A549 (cell line): ENCODE measurements at regions not wholly inside any gene's neighbourhood (a gene's known extent, or its start where the extent isn't known, plus 50 kb on each side); places are given as distances from the start of the nearest gene placed in this dataset.

Experiments used
- ATAC-seq, 2 experiments: fragments of 200-7000 bp in 1 of 2; fragments of >200 bp in 1 of 2; cut with Nextera tagmentation in 1 of 2; cut with Tn5 transposase in 1 of 2; 3 replicates each; pipeline versions ENCODE4 v1.8.0 to v1.9.1; 2018 to 2020; ENCODE audit warnings: mild to moderate bottlenecking in 1 of 2, moderate library complexity in 1 of 2
- CTCF ChIA-PET: fragments of 300-600 bp; sonication (Branson Sonifier 250); formaldehyde crosslinking; extraction: SDS; loops from one replicate; lab custom pipeline; 2021; ENCODE audit warnings: antibody characterized with exemption, inconsistent platforms; lab: Yijun Ruan, JAX
- POLR2A ChIA-PET: fragments of 350-600 bp; formaldehyde crosslinking; extraction: SDS; loops from one replicate; lab custom pipeline; 2021; ENCODE audit warnings: antibody characterized with exemption, inconsistent platforms; lab: Yijun Ruan, JAX
- DNase-seq, 2 experiments: peaks; one replicate each; pipeline versions ENCODE4 v3.0.0 to v3.0.0-alpha.2; 2011 to 2016; ENCODE audit warnings: low read depth in 1 of 2, low spot score in 1 of 2
- FAIRE-seq: peaks from 2 replicates; lab custom pipeline; 2011; peaks lifted over from hg19 to GRCh38; lab: Jason Lieb, UNC
- H3K27ac ChIP-seq, 2 experiments: fragments of >200 bp; sonication (Bioruptor Twin); formaldehyde crosslinking; 3 replicates each; pipeline ENCODE4 v1.5.1; 2016 to 2017
- H3K4me1 ChIP-seq: fragments of >200 bp; sonication (Bioruptor Twin); formaldehyde crosslinking; 3 replicates; pipeline ENCODE4 v1.6.1; 2016
- H3K4me2 ChIP-seq: fragments of >200 bp; sonication (Bioruptor Twin); formaldehyde crosslinking; 3 replicates; pipeline ENCODE4 v1.6.1; 2016
- H3K4me3 ChIP-seq: fragments of >200 bp; sonication (Bioruptor Twin); formaldehyde crosslinking; 3 replicates; pipeline ENCODE4 v1.5.1; 2016
- H3K9me3 ChIP-seq: fragments of >200 bp; sonication (Bioruptor Twin); formaldehyde crosslinking; 3 replicates; pipeline ENCODE4 v1.6.1; 2016
- BHLHE40 ChIP-seq: IDR thresholded peaks from 2 replicates; pipeline ENCODE4 v1.6.1; 2012; ENCODE audit warnings: low read depth, low read length, inconsistent platforms
- CBX2 ChIP-seq: fragments of 200-600 bp; sonication (generic); IDR thresholded peaks from 2 replicates; pipeline ENCODE4 v1.6.1; 2016; ENCODE audit warnings: low read depth, mild to moderate bottlenecking, borderline replicate concordance
- EP300 ChIP-seq, 2 experiments: fragments of >200 bp; sonication (Bioruptor Twin); formaldehyde crosslinking; IDR thresholded peaks; 2 replicates in 1 of 2; 3 replicates in 1 of 2; pipeline ENCODE4 v1.6.1; 2016 to 2017
- MAFK ChIP-seq: fragments of 450-650 bp; IDR thresholded peaks from 2 replicates; pipeline ENCODE4 v1.6.1; 2014; ENCODE audit not compliant: partially characterized antibody
- MYC ChIP-seq: IDR thresholded peaks from 2 replicates; pipeline ENCODE4 v1.6.1; 2012; ENCODE audit warnings: mild to moderate bottlenecking, inconsistent platforms, low read length, improper control_type of control experiment, borderline replicate concordance
- POLR2A ChIP-seq: IDR thresholded peaks from 2 replicates; pipeline ENCODE4 v1.6.1; 2012; ENCODE audit warnings: mild to moderate bottlenecking, low read length
- POLR2AphosphoS2 ChIP-seq: conservative IDR thresholded peaks from 2 replicates; pipeline ENCODE4 v1.6.1; 2012; ENCODE audit warnings: low read length, improper control_type of control experiment, inconsistent platforms
- RAD21 ChIP-seq, 2 experiments: fragments of >200 bp in 1 of 2; sonication (Bioruptor Twin) in 1 of 2; formaldehyde crosslinking in 1 of 2; IDR thresholded peaks in 1 of 2; conservative IDR thresholded peaks in 1 of 2; 2 replicates in 1 of 2; 3 replicates in 1 of 2; pipeline ENCODE4 v1.6.1; 2012 to 2018; ENCODE audit warnings: inconsistent platforms in 1 of 2
- REST ChIP-seq: fragments of 200-600 bp; sonication (generic); IDR thresholded peaks from 2 replicates; pipeline ENCODE4 v1.6.1; 2016; ENCODE audit warnings: antibody characterized with exemption, mild to moderate bottlenecking, moderate library complexity
- RNF2 ChIP-seq: fragments of 200-600 bp; sonication (generic); IDR thresholded peaks from 2 replicates; pipeline ENCODE4 v1.6.1; 2016; ENCODE audit warnings: low read depth, mild to moderate bottlenecking, antibody characterized with exemption, moderate library complexity, borderline replicate concordance
- SREBF2 ChIP-seq: fragments of 450-650 bp; IDR thresholded peaks from 2 replicates; pipeline ENCODE4 v1.6.1; 2014; ENCODE audit warnings: mild to moderate bottlenecking, moderate library complexity
- ZSCAN20 ChIP-seq: fragments of 250-450 bp; sonication (Bioruptor Pico); IDR thresholded peaks from 2 replicates; pipeline ENCODE4 v1.8.0; 2022; ENCODE audit warnings: mild to moderate bottlenecking, moderate library complexity
- WGBS: methylation state at CpG from one replicate; pipeline ENCODE4 v1.1.6; 2017; ENCODE audit errors: missing lambda C conversion rate; 5-methylcytosine and 5-hydroxymethylcytosine counted together
- TF ChIP-seq, protein P1 (sequence below): fragments of 250-450 bp; sonication (Bioruptor Pico); IDR thresholded peaks from 2 replicates; pipeline ENCODE4 v1.5.0; 2021; ENCODE audit warnings: mild to moderate bottlenecking, moderate library complexity, borderline replicate concordance
- TF ChIP-seq, protein P2 (sequence below): fragments of >200 bp; sonication (Bioruptor Twin); formaldehyde crosslinking; IDR thresholded peaks from 2 replicates; pipeline ENCODE4 v1.6.1; 2016

- WGBS: 2% methylated on average over 1 of the region's 1 CpG
- TF ChIP-seq RNF2 (no peak), CBX2 (no peak), EP300 (IDR thresholded peaks at IDR 0.05) (no peak), POLR2A (no peak), MYC (no peak), POLR2AphosphoS2 (no peak), ZSCAN20 (CRISPR knock-in tag) (no peak), SREBF2 (no peak)
- TF ChIP-seq, protein P1, sequence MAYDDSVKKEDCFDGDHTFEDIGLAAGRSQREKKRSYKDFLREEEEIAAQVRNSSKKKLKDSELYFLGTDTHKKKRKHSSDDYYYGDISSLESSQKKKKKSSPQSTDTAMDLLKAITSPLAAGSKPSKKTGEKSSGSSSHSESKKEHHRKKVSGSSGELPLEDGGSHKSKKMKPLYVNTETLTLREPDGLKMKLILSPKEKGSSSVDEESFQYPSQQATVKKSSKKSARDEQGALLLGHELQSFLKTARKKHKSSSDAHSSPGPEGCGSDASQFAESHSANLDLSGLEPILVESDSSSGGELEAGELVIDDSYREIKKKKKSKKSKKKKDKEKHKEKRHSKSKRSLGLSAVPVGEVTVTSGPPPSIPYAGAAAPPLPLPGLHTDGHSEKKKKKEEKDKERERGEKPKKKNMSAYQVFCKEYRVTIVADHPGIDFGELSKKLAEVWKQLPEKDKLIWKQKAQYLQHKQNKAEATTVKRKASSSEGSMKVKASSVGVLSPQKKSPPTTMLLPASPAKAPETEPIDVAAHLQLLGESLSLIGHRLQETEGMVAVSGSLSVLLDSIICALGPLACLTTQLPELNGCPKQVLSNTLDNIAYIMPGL: no peak
- TF ChIP-seq, protein P2, sequence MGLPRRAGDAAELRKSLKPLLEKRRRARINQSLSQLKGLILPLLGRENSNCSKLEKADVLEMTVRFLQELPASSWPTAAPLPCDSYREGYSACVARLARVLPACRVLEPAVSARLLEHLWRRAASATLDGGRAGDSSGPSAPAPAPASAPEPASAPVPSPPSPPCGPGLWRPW: no peak
- Histone ChIP-seq H3K4me1 (no peaks in the 10 kb centered on the region), H3K27ac (no peak overlapping the region), H3K4me3 (no peak overlapping the region), H3K4me2 (no peak overlapping the region), H3K9me3 (no peaks in the 10 kb centered on the region)
- CTCF ChIA-PET: no interaction called here
- ATAC-seq (no peak), DNase-seq (no peak), FAIRE-seq (no peak)
- POLR2A ChIA-PET: no interaction called here
Observed at GRCh38 chr5:89059274-89059673, 176.3 kb upstream of the MEF2C start.

DNA sequence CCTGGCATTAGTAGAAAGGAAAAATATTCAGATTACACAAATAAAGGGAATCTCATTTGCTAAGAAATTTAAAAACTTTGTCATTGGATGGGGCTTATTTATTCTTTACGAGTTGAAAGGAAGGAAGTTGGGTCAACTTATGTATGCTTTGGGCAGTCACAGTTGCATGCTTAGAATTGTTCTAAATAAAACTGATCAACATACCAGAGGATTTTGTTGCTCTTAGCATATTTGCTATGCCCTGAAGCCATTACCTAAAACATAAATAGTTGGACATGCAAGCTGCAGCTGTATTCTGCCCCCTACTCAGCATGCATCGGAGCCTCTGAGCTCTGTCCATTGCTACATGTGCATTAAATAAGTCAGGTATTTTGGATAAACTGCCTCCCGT is 172.7 kb upstream of the MEF2C start:
- no peak for FAIRE-seq
- WGBS: 22% methylated on average over 3 of the region's 3 CpGs
- Histone ChIP-seq H3K9me3 (no peaks in the 10 kb centered on the region), H3K4me2 (no peak overlapping the region), H3K4me1 (no peaks in the 10 kb centered on the region), H3K27ac (no peak overlapping the region), H3K4me3 (no peak overlapping the region)
- CTCF ChIA-PET: interaction anchor here (0.6 kb wide), 1 partner anchor 328 kb away, joined by 3 read pairs; no protein-coding TSS in a partner anchor
- no peak for DNase-seq
- no peak for ATAC-seq
- POLR2A ChIA-PET: no interaction called here
- no peak for TF ChIP-seq BHLHE40
- TF ChIP-seq RAD21 (conservative IDR thresholded peaks at IDR 0.05 in 1 of 2, IDR thresholded peaks at IDR 0.05 in 1 of 2): no peak

DNA sequence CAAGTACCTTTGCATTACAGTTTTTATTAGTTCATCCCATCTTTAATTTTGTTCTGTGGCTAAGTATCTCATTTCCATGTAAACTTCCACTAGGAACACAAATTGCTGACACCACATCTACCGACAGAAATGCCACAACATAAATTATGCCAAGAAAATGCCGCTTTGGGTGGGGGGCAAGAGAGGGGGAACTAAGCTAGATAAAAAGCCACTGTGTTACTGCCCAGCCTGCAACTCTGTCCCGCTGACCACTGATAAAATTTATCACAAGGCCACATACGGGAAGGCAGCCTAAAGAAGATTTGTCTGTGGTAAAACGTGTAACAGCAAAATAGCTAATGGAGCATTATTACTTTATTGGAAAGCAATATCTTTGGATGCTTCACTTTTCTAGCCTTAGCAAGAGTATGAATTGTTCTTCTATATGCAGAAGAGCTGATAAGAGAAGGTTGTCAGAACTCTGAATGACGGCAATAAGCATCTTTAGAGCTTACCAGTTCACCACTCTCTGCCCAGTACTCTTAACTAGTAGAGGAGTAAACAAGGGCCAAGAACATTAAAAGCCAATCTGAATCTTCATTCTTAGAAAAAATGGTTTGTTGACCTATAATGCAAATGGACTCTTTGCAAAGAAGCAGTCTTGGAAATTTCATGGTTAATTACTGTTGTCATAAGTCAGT is 172.2 kb upstream of the MEF2C start:
- no peak for ATAC-seq
- no peaks in the 10 kb centered on the region for H3K4me1 ChIP-seq
- CTCF ChIA-PET: interaction anchor here (0.6 to 0.7 kb wide), 2 partner anchors 328 to 367 kb away, joined by 3 read pairs; no protein-coding TSS in a partner anchor
- peak; percentile 12 for TF ChIP-seq MAFK
- no peak for TF ChIP-seq REST
- TF ChIP-seq, all 56 proteins: peak for 1
- Histone ChIP-seq H3K27ac (no peak overlapping the region), H3K4me2 (no peak overlapping the region), H3K9me3 (no peaks in the 10 kb centered on the region), H3K4me3 (no peak overlapping the region)
- POLR2A ChIA-PET: interaction anchor here (0.7 kb wide), 1 partner anchor 39 kb away, joined by 3 read pairs; no protein-coding TSS in a partner anchor
- 18% methylated on average over 6 of the region's 6 CpGs for WGBS
- FAIRE-seq (no peak), DNase-seq (no peak)
